ENCODE measurements at regions not wholly inside any gene's neighbourhood (a gene's known extent, or its start where the extent isn't known, plus 50 kb on each side); places are given as distances from the start of the nearest gene placed in this dataset.
"Not testable (repeated sequence)": the region's sequence is repeated elsewhere in the genome, so short reads cannot be mapped to it uniquely, and the experiment has no call there.

DNA sequence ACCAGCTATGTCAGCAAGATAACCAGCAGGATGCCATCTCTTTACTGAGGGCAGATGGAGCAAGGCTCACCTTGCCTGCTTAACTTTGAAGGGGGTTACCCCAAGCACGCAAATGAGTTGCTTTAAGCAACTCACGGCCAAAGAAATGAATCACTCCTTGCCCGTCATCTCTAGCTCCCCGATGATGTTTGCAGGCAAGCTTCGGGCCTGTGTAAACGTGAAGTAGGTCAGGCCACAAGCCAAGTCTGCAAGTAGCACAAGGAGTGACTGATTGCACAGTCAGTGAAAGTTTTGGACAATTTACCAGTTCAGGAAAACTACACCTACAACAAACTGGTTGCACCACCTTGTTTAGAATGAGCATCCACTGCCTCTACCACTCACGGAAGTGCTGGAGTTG, 699.7 kb upstream of the TBX3 start:
- no peak for DNase-seq

DNA sequence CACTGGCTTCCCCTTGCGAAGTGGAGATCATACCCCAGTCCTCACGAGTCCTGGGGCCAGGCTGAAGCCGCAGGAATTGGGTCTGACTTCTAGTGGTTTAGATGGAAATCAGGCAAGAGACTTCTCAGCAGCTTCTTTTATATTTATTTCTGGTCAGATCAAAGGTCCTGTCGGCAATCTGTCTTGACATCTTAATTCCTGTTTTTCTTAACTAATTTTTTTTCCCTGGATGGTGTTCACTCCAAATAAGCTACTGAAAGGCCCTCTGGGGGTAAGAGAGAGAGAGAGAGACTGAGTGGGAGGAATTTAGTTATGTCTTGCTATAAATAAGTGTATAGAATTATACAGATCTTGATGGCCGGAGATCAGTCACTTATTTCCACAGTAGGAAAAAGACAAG, 698.7 kb upstream of the TBX3 start:
- no peak for DNase-seq

DNA sequence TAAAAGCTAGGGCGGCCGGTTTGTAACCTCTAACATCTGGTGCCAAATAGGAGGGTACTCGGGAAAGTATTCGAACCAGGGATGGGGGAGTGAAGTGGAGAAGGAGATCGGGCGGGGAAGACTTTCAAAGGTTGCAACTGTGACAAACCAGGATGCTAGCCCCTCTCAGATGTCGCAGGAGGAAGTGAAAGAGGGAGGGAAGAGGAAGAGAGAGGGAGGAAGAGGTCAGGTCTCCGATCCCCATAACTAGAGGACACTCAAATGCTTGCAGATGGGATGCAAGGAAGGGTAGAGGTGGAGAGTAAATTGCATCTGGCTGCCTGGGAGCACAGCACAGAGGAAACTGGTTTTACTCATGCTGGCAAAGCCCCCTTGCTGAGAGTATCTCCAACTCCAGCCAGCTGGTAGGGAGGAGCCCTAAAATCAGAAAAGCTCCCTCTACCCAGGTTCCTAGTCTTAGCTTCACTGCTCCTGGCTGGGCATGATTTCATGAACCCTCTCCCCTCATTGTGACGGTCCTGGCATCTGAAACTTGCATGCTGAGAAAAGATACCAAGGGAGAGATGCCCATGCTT, 696.7 kb upstream of the TBX3 start:
- DNase-seq = no peak

DNA sequence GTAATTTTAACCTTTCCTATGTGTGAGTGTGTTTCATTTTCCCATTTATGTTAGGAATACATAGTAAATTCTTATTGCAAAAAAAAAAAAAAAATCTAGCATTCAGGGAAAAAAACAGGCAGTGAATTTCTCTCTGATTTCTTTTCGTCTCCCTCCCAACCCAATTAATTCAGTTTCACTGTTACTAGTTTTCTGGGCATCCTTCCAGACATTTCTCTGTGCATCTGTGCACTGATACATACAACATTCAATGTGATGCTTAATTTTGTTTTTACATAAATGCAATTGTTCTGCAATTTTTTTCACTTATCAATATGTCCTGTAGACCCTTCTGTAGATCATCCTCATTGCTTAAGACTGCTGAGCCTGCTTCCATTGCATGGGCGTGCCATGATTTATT, 694.3 kb upstream of the TBX3 start:
- DNase-seq = peak in 1 of 2 donors; percentile 4

DNA sequence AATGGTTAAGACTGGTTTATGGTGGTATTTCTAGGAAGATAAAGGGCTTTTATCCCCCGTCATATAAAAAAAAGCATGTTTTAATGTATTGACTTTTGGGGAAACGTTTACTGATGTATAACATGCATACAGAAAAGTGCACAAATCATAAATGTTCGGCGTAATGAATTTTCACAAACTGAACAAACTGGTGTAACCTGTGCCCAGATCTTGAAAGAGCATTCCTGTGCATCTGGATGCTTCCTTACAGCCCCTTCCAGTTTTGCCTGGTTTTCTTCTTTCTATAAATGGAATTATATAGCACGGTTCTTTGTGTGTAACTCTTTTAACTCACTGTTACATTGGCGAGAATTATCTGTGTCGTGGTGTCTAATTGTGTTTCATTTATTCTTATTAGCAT, 693.8 kb upstream of the TBX3 start:
- no peak for DNase-seq

DNA sequence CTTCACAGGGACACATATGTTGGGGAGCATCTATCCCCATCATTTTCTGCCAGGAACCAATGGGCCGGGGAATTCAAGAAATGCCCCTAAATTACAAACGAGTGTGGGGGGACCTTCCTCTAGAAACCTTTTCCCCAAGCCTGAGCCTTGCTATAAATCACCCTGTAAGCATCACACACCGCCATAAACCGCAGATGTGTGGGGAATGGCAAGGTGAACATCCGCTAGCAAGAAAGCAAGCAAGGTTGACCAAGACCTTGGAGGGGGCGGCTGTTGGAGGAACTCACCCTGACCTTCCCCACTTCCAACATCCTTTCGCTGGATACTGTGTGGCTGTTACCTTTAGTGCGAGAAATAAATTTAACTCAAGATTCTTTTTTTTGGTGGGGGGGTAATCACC, 693.3 kb upstream of the TBX3 start:
- DNase-seq = no peak

DNA sequence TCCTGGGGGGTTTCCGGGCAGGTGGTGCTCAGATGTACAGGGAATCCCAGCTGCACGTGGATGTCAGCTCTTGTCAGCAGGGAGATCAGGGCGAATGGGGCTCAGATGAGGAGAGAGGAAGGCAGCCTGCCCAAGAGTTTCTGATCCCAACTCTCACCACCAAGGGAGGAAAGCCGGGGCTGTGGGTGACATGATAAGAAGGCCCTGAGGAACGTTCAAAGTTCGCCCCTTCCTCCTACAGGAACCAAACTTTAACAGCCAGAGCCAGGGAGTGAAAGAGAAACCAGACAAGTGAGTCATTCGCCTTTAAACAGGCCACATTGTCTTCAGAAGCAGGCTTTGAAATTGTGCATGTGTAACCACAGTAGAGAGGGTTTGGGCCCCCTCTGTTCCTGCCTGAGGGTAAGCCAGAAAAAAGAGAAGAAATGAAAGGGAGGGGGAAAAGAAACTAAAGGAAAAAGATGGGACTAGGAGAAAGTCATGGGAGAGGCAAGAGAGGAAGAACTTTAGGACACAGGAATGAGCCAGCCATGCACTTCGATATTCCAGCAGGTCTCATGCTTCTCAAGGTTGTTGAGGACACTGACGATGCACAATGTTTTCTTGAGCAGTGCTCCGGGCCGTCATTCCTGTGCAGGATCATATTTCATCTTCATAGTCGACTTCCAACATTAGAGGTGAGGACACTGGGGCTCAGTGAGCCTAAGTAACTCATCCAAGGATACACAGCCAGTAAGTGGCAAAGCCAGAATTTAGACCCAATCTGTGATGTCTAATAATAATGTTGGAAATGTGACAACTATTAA, 691.4 kb upstream of the TBX3 start:
- no peak for DNase-seq

DNA sequence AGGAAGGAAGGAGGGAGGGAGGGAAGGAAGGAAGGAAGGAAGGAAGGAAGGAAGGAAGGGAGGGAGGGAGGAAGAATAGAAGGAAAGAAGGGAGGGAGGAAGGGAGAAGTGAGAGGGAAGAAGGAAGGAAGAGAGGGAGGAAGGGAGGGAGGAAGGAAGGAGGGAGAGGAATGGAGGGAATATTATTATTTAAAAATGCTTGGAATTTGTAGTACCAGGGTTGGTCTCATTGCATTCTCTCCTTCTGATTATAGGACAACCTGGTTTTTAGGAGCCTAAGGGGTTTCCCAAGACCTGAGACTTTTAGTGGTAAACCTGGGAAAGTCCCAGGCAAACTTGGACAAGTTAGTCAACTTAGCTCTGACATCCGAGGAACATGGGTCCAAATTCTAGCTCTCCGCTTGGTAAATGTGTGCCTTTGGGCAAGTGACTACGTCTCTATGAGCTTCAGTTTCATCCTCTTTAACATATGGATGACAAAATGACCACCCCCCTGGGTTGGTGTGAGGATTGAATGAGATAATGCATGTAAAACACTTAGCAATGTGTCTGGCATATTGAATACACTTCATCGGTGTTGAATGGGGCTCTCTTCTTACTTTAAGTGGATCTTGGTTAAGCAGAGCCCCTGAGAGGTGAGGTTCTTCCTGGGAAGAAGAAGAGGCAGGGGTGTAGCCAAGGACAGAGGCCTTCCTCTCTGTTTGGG, 690.7 kb upstream of the TBX3 start:
- no peak for DNase-seq

DNA sequence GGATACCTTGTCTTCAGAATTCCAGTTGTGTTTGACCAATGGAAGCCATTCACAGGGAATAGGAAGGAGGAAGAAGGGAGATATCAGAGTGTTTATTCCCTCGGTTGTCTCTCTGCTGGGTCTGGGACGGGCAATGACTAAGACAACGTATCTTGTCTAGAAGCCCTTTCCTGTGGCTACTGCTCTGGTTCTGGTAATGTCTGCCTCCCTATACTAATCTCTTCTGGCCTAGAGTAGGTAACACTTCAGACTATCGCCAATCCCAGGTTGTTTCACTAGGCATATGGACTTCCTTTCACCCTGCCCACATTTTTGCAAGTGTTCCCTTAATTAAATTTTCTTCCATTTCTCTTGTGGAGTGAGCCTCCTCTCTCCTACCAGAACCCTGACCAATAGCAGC, 687.7 kb upstream of the TBX3 start:
- DNase-seq = no peak

DNA sequence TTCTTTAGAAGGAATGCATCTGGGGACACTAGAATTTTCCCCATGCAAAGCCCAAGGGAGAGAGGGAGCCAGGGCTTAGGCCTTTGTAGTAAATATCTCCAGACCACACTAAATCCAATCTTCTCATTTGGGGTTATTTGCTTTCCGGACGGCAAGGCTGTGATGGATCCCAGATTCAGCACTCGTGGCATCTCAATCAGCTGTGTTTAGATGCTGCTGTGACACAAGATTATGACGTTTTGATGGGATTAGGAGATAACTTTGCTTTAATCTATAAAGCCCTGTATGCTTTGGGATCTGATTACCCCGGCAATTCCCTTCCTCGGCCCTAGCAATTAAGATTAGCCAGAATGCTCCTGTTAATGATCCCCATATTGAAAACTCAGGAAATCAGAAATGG, 686.7 kb upstream of the TBX3 start:
- no peak for DNase-seq

DNA sequence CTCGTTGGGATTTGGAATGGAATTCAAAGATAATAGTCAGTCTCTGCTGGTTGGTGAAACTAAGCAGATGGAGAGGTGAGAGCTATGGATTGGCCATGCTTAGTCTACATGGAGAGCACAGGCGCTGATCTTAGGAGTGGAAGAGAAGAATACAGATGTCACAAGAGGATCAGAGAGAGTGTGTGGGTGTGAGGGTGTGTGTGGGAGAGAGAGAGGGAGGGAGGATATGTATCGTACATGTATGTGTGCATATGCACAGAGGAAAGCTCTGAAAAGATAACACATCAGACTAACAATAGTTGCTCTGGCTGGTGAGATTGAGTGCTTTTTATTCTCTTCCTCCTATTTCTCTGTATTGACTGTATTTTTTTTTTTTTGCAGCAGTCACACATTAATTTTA, 686.2 kb upstream of the TBX3 start:
- no peak for DNase-seq

DNA sequence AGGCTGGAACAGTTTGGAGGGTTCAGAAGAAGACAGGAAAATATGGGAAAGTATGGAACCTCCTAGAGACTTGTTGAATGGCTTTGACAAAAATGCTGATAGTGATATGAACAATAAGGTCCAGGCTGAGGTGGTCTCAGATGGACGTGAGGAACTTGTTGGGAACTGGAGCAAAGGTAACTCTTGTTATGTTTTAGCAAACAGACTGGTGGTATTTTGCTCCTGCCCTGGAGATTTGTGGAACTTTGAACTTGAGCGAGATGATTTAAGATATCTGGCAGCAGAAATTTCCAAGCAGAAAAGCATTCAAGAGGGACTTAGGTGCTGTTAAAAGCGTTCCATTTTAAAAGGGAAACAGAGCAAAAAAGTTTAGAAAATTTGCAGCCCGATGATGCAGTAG, 682.3 kb upstream of the TBX3 start:
- not testable (repeated sequence) for DNase-seq

DNA sequence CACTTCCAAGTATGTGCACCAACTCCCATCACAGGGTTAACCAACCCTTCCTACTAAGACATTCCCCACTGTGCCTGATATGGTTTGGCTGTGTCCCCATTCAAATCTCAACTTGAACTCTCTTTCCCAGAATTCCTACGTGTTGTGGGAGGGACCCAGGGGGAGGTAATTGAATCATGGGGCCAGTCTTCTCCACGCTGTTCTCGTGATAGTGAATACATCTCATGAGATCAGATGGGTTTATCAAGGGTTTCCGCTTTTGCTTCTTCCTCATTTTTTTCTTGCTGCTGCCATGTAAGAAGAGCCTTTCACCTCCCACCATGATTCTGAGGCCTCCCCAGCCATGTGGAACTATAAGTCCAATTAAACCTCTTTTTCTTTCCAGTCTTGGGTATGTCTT, 681.8 kb upstream of the TBX3 start:
- not testable (repeated sequence) for DNase-seq

DNA sequence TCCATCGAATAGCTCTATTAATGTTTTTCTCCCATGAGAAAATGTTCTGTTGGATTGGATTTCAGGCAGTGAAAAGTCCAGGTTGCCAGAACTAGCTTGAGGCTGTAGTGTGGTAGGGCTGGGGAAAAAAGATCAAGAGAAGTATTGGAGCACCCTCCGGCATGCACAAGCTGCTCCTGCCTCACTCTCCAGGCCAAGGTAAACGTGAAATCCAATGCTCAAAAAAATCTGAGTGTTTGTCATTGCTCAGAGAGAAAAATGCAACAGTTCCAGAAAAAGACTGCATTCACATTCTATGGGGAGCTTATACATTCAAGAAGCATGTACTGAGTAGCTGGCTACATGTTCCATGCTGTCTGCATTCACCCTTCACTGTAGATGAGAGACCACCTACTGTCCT, 680.9 kb upstream of the TBX3 start:
- DNase-seq = no peak

DNA sequence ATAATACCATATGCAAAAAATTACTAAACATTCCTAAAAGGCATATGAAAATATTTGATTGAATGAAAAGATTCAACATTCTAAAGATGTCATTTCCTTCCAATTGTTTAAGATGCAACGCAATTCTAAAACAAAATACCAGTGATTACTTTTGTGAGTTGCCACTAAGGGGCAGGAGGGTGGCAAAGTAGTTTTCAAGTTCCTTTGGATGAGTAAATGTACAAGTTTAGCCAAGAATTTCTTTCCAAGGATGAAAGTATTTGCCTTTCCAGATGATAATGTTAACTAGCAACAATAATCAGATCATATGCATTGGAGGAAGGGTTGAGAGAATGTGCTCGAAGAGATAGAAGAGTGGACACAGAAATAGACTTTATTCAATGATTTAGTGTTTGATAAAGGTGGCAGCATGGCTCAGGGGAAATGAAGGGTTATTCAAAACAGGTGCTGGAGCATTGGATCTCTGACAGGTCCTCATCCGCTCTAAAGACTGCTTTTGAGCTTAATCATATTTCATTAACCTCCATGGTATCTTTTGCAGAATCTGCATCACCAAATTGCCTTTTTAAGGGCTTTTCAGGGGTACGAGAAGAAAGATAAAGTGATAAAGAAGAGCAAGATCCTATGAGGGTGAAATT, 678.5 kb upstream of the TBX3 start:
- no peak for DNase-seq

DNA sequence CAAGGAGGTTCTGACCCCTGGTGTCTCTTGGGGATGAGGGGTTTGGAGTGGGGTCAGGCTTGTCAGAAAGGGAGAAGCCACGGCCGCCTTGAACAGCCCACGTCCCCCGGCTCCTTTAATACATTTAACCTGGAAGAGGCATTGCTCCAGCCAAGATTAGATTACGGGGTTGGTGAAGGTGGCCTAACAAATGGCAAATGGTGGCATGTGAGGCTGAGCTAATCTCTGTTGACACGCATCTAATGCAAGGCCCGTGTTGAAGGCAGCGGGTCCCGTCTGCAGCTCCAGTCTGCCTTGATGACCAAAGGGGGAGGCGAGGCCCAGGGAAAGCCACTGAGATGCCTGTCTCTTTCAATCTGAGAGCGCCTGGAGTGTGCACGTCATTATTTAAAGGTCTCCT, 673.7 kb upstream of the TBX3 start:
- no peak for DNase-seq

DNA sequence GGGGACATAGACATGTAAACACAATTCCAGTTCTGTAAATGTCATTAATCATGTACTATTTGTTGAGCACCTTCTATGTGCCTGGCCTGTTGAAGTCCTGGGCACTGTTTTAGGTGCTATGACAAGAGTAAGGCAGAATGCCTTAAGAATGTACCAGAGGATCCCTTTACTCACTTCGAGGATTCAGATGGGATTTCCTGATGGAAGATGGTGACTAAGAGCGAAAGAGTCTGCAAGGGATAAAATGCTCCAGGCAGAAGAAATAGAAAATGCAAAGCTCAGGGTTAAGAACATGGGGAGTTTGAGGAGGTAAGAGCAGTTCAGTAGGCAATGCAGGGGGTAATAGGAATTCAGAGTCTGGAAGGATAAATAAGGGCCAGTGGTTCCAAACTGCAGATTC, 671.3 kb upstream of the TBX3 start:
- no peak for DNase-seq

DNA sequence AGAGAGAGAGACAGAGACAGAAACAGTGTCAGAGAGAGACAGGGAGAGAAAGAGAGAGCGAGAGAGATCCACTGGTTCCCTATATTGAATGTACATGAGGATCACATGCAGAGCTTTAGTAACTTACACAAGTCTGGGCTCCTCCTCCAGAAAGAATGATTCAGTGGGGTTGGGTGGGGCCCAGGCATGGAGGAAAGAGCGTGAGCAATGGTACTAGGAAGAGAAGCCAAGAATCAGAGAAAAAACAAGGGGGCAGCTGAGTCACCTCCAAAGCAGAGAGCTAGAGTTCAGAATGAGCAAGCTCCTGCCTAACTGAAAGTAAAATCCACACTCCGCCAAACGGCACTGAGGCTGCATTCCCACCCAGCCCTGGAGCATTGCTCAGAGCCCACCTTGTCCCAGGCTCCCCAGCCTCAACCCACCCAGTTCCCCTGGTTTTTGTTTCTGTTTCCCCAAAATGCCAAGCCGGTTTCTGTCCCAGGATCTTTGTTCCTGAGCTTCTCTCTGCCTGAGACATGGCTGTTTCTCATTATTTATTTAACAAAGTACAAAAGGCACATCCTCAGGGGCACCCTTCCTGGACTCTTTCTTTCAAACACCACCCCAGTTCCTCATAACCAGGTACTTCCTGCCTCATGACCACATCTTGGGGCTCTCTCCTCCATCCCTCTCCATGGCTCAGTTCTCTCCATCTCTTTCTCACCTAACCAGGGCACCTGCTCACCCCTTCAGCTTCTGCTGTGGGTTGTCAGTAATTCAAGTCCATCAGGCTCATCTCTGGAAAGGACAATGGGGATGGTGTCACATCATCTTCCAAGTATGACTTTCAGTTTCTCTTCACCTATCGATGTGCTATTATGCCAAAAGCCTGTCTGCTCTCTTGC, 670.3 kb upstream of the TBX3 start:
- no peak for DNase-seq

DNA sequence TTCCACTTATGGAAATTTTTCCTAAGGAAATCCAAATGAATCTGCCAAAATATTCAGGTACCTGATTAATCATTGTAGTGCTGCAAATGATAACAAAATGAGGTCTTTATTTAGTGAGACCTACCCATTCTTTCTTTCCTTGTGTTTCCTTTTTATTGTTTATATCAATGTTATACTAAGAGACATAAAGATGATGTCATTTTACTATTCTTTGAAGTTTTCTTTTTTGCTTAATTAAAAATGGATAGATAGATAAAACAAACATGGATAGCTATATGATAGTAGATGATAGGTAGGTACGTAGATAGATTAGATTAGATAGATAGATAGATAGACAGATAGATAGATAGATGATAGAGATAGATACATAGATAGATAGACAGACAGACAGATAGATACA, 669.5 kb upstream of the TBX3 start:
- no peak for DNase-seq

DNA sequence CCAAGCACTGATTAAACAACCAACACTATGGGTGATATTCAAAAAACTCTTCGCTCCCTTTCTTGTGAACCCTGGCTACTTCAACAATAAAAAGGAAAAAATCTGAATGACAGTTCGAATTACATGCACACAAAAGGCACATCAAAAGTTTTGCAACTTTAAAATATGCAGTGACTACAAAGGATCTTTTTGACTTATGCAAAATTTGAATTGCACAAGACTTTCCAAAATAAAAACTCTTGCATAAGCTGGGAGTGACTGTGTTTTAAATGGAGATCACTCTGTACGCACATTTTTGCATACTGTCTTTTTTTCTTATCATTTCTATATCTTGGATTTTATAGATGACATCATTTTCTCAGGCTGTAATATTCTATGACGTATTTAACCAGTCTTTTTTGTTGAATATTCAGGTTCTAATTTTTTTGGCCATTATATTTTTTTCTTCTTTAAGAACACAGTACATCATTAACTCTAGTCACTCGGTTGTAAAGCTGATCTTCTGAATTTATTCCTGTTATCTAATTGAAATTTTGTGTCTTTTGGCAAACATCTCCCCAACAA, 667.6 kb upstream of the TBX3 start:
- no peak for DNase-seq

DNA sequence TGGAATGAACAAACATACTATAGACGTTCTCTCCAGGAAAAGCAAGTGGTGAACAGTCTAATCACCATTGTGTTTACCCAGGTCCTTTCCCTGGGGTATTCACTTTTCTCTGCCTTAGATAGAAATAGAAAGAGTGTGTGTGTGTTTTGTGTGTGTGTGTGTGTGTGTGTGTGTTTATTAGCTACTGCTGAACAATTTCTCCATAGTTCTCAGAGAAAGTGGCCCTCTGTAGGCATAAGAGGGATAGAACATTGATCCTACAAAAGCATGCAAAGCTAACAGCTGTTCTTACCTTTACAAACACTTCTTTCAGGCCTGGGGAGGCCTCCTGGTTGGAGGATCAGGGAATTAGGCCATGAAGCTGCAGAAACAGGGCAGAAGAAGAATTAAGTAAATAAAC, 665.7 kb upstream of the TBX3 start:
- DNase-seq = no peak

DNA sequence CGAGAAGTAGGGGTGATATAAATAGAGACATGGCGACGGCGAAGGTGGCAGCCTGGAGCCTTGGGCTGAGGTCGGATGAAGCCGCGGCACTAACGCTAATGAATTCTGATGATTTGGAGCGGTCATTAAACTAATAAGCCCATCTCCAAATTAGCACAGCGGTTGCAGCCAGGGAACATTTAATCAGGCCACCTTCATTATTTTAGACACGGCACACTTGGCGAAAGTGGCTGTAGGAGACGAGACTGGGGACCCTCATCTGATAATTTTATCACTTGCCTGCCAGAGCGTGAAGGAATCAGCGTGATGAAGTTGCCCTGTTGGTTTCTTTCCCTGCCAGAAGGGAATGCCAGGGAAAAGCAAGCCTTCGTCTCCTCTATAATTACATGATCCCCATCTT, 664.3 kb upstream of the TBX3 start:
- DNase-seq = no peak

Data from hippocampal formation (tissue), 2 donors.